DOHH2 (cell line): ENCODE measurements at regions not wholly inside any gene's neighbourhood (a gene's known extent, or its start where the extent isn't known, plus 50 kb on each side); places are given as distances from the start of the nearest gene placed in this dataset.

Experiments
- H3F3A ChIP-seq: fragments of 200-600 bp; sonication (generic), shearing (Covaris generic); 2 replicates; pipeline ENCODE4 v1.6.0; 2016; ENCODE audit warnings: antibody characterized with exemption, mild to moderate bottlenecking; ENCODE audit not compliant: control insufficient read depth, insufficient read depth
- H3K27ac ChIP-seq: fragments of 200-600 bp; sonication (generic); 2 replicates; pipeline ENCODE4 v1.5.1; 2014; ENCODE audit warnings: low read depth, mild to moderate bottlenecking, low read length, moderate library complexity
- H3K27me3 ChIP-seq: fragments of 200-600 bp; sonication (generic); 2 replicates; pipeline ENCODE4 v1.6.1; 2014; ENCODE audit warnings: mild to moderate bottlenecking, low read length, mixed read lengths; ENCODE audit not compliant: control insufficient read depth
- H3K36me3 ChIP-seq: fragments of 200-600 bp; sonication (generic); 2 replicates; pipeline ENCODE4 v1.6.1; 2014; ENCODE audit warnings: mild to moderate bottlenecking, low read length, moderate library complexity, mixed read lengths; ENCODE audit not compliant: control insufficient read depth
- H3K4me1 ChIP-seq: fragments of 200-600 bp; sonication (generic); 2 replicates; pipeline ENCODE4 v1.6.1; 2014; ENCODE audit warnings: mild to moderate bottlenecking, low read length, mixed read lengths; ENCODE audit not compliant: control insufficient read depth
- H3K4me2 ChIP-seq: fragments of 200-600 bp; sonication (generic); 2 replicates; pipeline ENCODE4 v1.6.0; 2014; ENCODE audit warnings: mild to moderate bottlenecking, low read length, moderate library complexity
- H3K4me3 ChIP-seq: fragments of 200-600 bp; sonication (generic); 2 replicates; pipeline ENCODE4 v1.5.1; 2014; ENCODE audit warnings: mild to moderate bottlenecking, low read length, mixed read lengths
- H3K79me2 ChIP-seq: fragments of 200-600 bp; sonication (generic); 2 replicates; pipeline ENCODE4 v1.6.1; 2014; ENCODE audit warnings: mild to moderate bottlenecking, low read length, mixed read lengths; ENCODE audit not compliant: control insufficient read depth
- H3K9me2 ChIP-seq: fragments of 200-600 bp; sonication (generic); replicated peaks from 2 replicates; pipeline ENCODE4 v1.6.1; 2014; ENCODE audit warnings: mild to moderate bottlenecking, low read length, mixed read lengths; ENCODE audit not compliant: control insufficient read depth
- H3K9me3 ChIP-seq: fragments of 200-600 bp; sonication (generic); 2 replicates; pipeline ENCODE4 v1.6.1; 2014; ENCODE audit warnings: antibody characterized with exemption, low read length, mixed read lengths; ENCODE audit not compliant: control insufficient read depth, insufficient read depth
- H4K20me1 ChIP-seq: fragments of 200-600 bp; sonication (generic); 2 replicates; pipeline ENCODE4 v1.6.0; 2014; ENCODE audit warnings: low read depth, mild to moderate bottlenecking, antibody characterized with exemption, low read length, moderate library complexity; ENCODE audit not compliant: control insufficient read depth, insufficient read depth
- CTCF ChIP-seq: fragments of 200-600 bp; sonication (generic); IDR thresholded peaks from one replicate; pipeline ENCODE4 v1.5.1; 2014; ENCODE audit warnings: antibody characterized with exemption, mild to moderate bottlenecking, low read depth, low read length; ENCODE audit not compliant: poor library complexity, severe bottlenecking
- EZH2phosphoT487 ChIP-seq: fragments of 200-600 bp; sonication (generic); IDR thresholded peaks from 2 replicates; pipeline ENCODE4 v1.6.1; 2017; ENCODE audit warnings: borderline replicate concordance, mild to moderate bottlenecking, antibody characterized with exemption, low read length, moderate library complexity, mixed read lengths

GRCh38 chr9:127556871-127557270 lies 55.2 kb upstream of the STXBP1 start:
- peaks cover 11% of the 10 kb centered on the region for H3K27me3 ChIP-seq

GRCh38 chr9:127557466-127557869 lies 54.6 kb upstream of the STXBP1 start:
- Histone ChIP-seq H3K4me1 (peaks cover 15% of the 10 kb centered on the region), H3K9me2 (no peaks in the 10 kb centered on the region), H3K79me2 (no peaks in the 10 kb centered on the region), H3K4me2 (no peak overlapping the region), H3K27me3 (peaks cover 14% of the 10 kb centered on the region), H3K4me3 (no peak overlapping the region), H4K20me1 (no peaks in the 10 kb centered on the region; the same call in 1 of the 2 replicates), H3K9me3 (no peaks in the 10 kb centered on the region), H3K27ac (no peak overlapping the region), H3K36me3 (no peaks in the 10 kb centered on the region), H3F3A (no peaks in the 10 kb centered on the region)
- TF ChIP-seq CTCF: no peak
- no peak for TF ChIP-seq EZH2phosphoT487

More at GRCh38 chr9:127556871-127557270, 55.2 kb upstream of the STXBP1 start:
- no peaks in the 10 kb centered on the region for H3F3A ChIP-seq
- no peak for TF ChIP-seq CTCF
- no peak for TF ChIP-seq EZH2phosphoT487
- H3K9me2 ChIP-seq: no peaks in the 10 kb centered on the region
- no peak overlapping the region for H3K27ac ChIP-seq
- no peak overlapping the region for H3K4me2 ChIP-seq
- H3K4me1 ChIP-seq: peaks cover 15% of the 10 kb centered on the region
- H3K36me3 ChIP-seq: no peaks in the 10 kb centered on the region
- no peak overlapping the region for H3K4me3 ChIP-seq
- H3K79me2 ChIP-seq: no peaks in the 10 kb centered on the region
- H4K20me1 ChIP-seq: no peaks in the 10 kb centered on the region; the same call in 1 of the 2 replicates
- no peaks in the 10 kb centered on the region for H3K9me3 ChIP-seq

- Histone ChIP-seq H3K4me2 (no peak overlapping the region), H3K9me3 (no peaks in the 10 kb centered on the region), H4K20me1 (no peaks in the 10 kb centered on the region; the same call in 1 of the 2 replicates), H3K27ac (no peak overlapping the region), H3K36me3 (no peaks in the 10 kb centered on the region), H3K27me3 (peaks cover 14% of the 10 kb centered on the region), H3K9me2 (no peaks in the 10 kb centered on the region), H3K79me2 (no peaks in the 10 kb centered on the region), H3K4me1 (peaks cover 15% of the 10 kb centered on the region), H3F3A (no peaks in the 10 kb centered on the region), H3K4me3 (no peak overlapping the region)
- no peak for TF ChIP-seq CTCF
- TF ChIP-seq EZH2phosphoT487: no peak
Observed at GRCh38 chr9:127557998-127558546, 54.0 kb upstream of the STXBP1 start.
